K562 (cell line): ENCODE measurements at regions not wholly inside any gene's neighbourhood (a gene's known extent, or its start where the extent isn't known, plus 50 kb on each side); places are given as distances from the start of the nearest gene placed in this dataset.

Experiments used
- ATAC-seq: fragments of 200-7000 bp; cut with Tn5 transposase; 3 replicates; pipeline ENCODE4 v1.9.1; 2020; ENCODE audit warnings: moderate library complexity
- BruUV-seq: library from RNA; stranded (reverse); fragments of 400-500 nt; replicated peaks from 2 replicates; lab custom pipeline; 2021; lab: Mats Ljungman, UMichigan
- CTCF ChIA-PET: fragments of 300-600 bp; formaldehyde crosslinking; extraction: SDS; loops from one replicate; lab custom pipeline; 2021; ENCODE audit warnings: low intra/inter-chr PET ratio; lab: Yijun Ruan, JAX
- POLR2A ChIA-PET: fragments of 300-600, 350-650 bp; sonication (Branson Sonifier 250); formaldehyde crosslinking; extraction: SDS; loops from one replicate; lab custom pipeline; 2021; ENCODE audit warnings: antibody characterized with exemption, inconsistent platforms; lab: Yijun Ruan, JAX
- DNase-seq, 4 experiments: peaks; one replicate each; pipeline versions ENCODE4 v3.0.0 to v3.0.0-alpha.2; 2011 to 2018; ENCODE audit warnings: low spot score in 3 of 4, mixed read lengths in 3 of 4; ENCODE audit errors: extremely low read depth in 1 of 4
- FAIRE-seq: peaks from 2 replicates; lab custom pipeline; 2011; peaks lifted over from hg19 to GRCh38; lab: Jason Lieb, UNC
- H2AFZ ChIP-seq: 2 replicates; pipeline ENCODE4 v1.6.0; 2011; ENCODE audit warnings: low read depth, low read length, control low read depth, inconsistent platforms
- H3K27ac ChIP-seq: fragments of 200-600 bp; 3 replicates; pipeline ENCODE4 v1.8.0; 2011; ENCODE audit warnings: low read depth, mild to moderate bottlenecking, control low read depth, inconsistent platforms, low read length, moderate library complexity, mixed read lengths; ENCODE audit errors: extremely low read depth
- H3K27me3 ChIP-seq, 2 experiments: fragments of 300-600 bp in 1 of 2; 2 replicates in 1 of 2; 3 replicates in 1 of 2; pipeline versions ENCODE4 v1.6.0 to v1.8.0; 2011; ENCODE audit warnings: inconsistent platforms in 2 of 2, low read length in 2 of 2, mild to moderate bottlenecking in 1 of 2, mixed read lengths in 1 of 2, moderate library complexity in 1 of 2; ENCODE audit not compliant: control insufficient read depth in 2 of 2, insufficient read depth in 2 of 2
- H3K36me3 ChIP-seq: fragments of 300-600 bp; 3 replicates; pipeline ENCODE4 v1.8.0; 2011; ENCODE audit warnings: mild to moderate bottlenecking, low read length, inconsistent platforms; ENCODE audit not compliant: control insufficient read depth, insufficient read depth
- H3K4me1 ChIP-seq, 2 experiments: fragments of 200-600 bp in 1 of 2; replicated peaks in 1 of 2; 2 replicates in 1 of 2; 3 replicates in 1 of 2; pipeline versions ENCODE4 v1.5.1 to v1.8.0; 2011; ENCODE audit warnings: inconsistent platforms in 2 of 2, low read length in 2 of 2, mild to moderate bottlenecking in 1 of 2, mixed read lengths in 1 of 2, moderate library complexity in 1 of 2; ENCODE audit not compliant: control insufficient read depth in 2 of 2, insufficient read depth in 2 of 2
- H3K4me2 ChIP-seq: 2 replicates; pipeline ENCODE4 v1.6.1; 2011; ENCODE audit warnings: low read length, control low read depth, inconsistent platforms, mixed read lengths; ENCODE audit not compliant: insufficient read depth
- H3K4me3 ChIP-seq: fragments of 200-600 bp; sonication (generic), shearing (Covaris generic); 2 replicates; pipeline ENCODE4 v1.5.1; 2016; ENCODE audit warnings: control low read depth, inconsistent platforms
- H3K79me2 ChIP-seq: fragments of 200-600 bp; 3 replicates; pipeline ENCODE4 v1.8.0; 2011; ENCODE audit warnings: low read length, inconsistent platforms; ENCODE audit not compliant: control insufficient read depth, insufficient read depth
- H3K9ac ChIP-seq, 2 experiments: 2 replicates each; pipeline versions ENCODE4 v1.6.0 to v1.6.1; 2011; ENCODE audit warnings: low read depth in 2 of 2, low read length in 2 of 2, control low read depth in 1 of 2, inconsistent platforms in 1 of 2, mild to moderate bottlenecking in 1 of 2, mixed read lengths in 1 of 2; ENCODE audit not compliant: insufficient read depth in 1 of 2
- H3K9me1 ChIP-seq: one replicate; pipeline ENCODE4 v1.6.0; 2011; ENCODE audit warnings: inconsistent platforms, mild to moderate bottlenecking, low read length, moderate library complexity; ENCODE audit not compliant: control insufficient read depth, insufficient read depth
- H3K9me3 ChIP-seq: replicated peaks from 2 replicates; pipeline ENCODE4 v1.5.1; 2011; ENCODE audit warnings: low read depth, low read length, inconsistent platforms; ENCODE audit not compliant: control insufficient read depth, insufficient read depth
- H4K20me1 ChIP-seq: replicated peaks from 2 replicates; pipeline ENCODE4 v1.6.1; 2011; ENCODE audit warnings: low read length, inconsistent platforms, mixed read lengths; ENCODE audit not compliant: control insufficient read depth, insufficient read depth
- BMI1 ChIP-seq: fragments of 150-350 bp; IDR thresholded peaks from 2 replicates; pipeline ENCODE4 v1.6.1; 2014; ENCODE audit warnings: low read length
- C11orf30 ChIP-seq: fragments of 450-650 bp; IDR thresholded peaks from 2 replicates; pipeline ENCODE4 v1.6.1; 2016; ENCODE audit warnings: low read depth, mild to moderate bottlenecking
- MAFF ChIP-seq: IDR thresholded peaks from 2 replicates; pipeline ENCODE4 v1.6.1; 2012; ENCODE audit warnings: low read length, improper control_type of control experiment
- MAFG ChIP-seq: fragments of 450-650 bp; conservative IDR thresholded peaks from 2 replicates; pipeline ENCODE4 v1.6.1; 2016; ENCODE audit warnings: missing genetic modification characterization, missing compliant biosample characterization
- MAFK ChIP-seq: IDR thresholded peaks from 2 replicates; pipeline ENCODE4 v1.6.1; 2011; ENCODE audit warnings: low read length, improper control_type of control experiment
- MTA2 ChIP-seq: fragments of 450-650 bp; IDR thresholded peaks from 2 replicates; pipeline ENCODE4 v1.6.1; 2016; ENCODE audit warnings: low read depth
- NFIX ChIP-seq: fragments of 250-450 bp; sonication (Bioruptor Pico); IDR thresholded peaks from 2 replicates; pipeline ENCODE4 v1.4.0; 2020; ENCODE audit warnings: low read depth, mild to moderate bottlenecking, moderate library complexity
- POLR2AphosphoS2 ChIP-seq: IDR thresholded peaks from 2 replicates; pipeline ENCODE4 v1.6.1; 2012; ENCODE audit warnings: low read length, improper control_type of control experiment
- PYGO2 ChIP-seq: fragments of 450-650 bp; IDR thresholded peaks from 2 replicates; pipeline ENCODE4 v1.6.1; 2016; ENCODE audit warnings: mild to moderate bottlenecking, missing genetic modification characterization, moderate library complexity, missing compliant biosample characterization
- STAT5B ChIP-seq: fragments of 250-450 bp; sonication (Bioruptor Pico); IDR thresholded peaks from 2 replicates; pipeline ENCODE4 v1.8.0; 2021; ENCODE audit warnings: mild to moderate bottlenecking, inconsistent platforms
- ZNF239 ChIP-seq: fragments of 250-450 bp; sonication (Bioruptor Pico); IDR thresholded peaks from 2 replicates; pipeline ENCODE4 v1.4.0; 2020; ENCODE audit warnings: mild to moderate bottlenecking
- ZNF3 ChIP-seq: fragments of 250-450 bp; sonication (Bioruptor Pico); IDR thresholded peaks from 2 replicates; pipeline ENCODE4 v1.5.0; 2021; ENCODE audit warnings: mild to moderate bottlenecking, moderate library complexity
- ZNF316 ChIP-seq: fragments of 450-650 bp; IDR thresholded peaks from 2 replicates; pipeline ENCODE4 v1.6.1; 2016
- WGBS: fragments of 100-300 bp; shearing (Covaris generic); methylation state at CpG from one replicate; pipeline ENCODE4 v1.1.6; 2016; ENCODE audit warnings: low coverage, mixed read lengths; ENCODE audit not compliant: insufficient coverage; ENCODE audit errors: missing lambda C conversion rate; 5-methylcytosine and 5-hydroxymethylcytosine counted together
- in situ Hi-C: fragments of 300-500 bp; cut with MboI; formaldehyde crosslinking; loops from 4 replicates; pipeline ENCODE4 v1.15.0; 2018; ENCODE audit warnings: inconsistent platforms, mixed read lengths
- intact Hi-C: fragments of 100-400 bp; cut with micrococcal nuclease; formaldehyde crosslinking; loops from 2 replicates; pipeline ENCODE4 v1.14.2; 2022
- TF ChIP-seq, protein P1 (sequence below): fragments of 250-450 bp; sonication (Bioruptor Pico); IDR thresholded peaks from 2 replicates; pipeline ENCODE4 v1.8.0; 2022; ENCODE audit warnings: moderate library complexity, mild to moderate bottlenecking, inconsistent platforms

DNA sequence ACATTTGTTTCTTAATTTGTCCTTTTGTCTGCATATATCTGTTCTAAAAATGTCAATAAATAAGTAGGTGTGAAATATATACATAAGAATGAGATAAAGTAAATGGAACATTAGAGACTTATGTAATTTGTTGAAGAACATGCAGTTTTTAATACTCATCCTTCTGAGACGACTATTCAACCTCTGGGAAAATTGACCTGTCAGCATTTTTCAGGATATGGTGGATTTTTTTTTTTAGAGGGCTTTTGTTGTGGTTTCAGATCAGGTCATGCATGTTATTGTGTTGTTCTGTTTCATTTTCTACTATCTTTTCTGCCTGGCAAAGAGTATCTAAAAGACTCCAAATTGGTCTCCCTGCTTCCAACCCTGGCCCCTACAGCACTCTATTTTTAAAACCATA lies 97.3 kb downstream of the PCDH7 start:
- DNase-seq: no peak
- no peaks in the 10 kb centered on the region for H3K9me3 ChIP-seq
- H3K27ac ChIP-seq: no peak overlapping the region
- H3K4me3 ChIP-seq: no peak overlapping the region
- H2AFZ ChIP-seq: no peak overlapping the region
- 0% methylated on average over 1 of the region's 1 CpG for WGBS
- no peaks in the 10 kb centered on the region for H3K4me1 ChIP-seq
- no peak overlapping the region for H3K4me2 ChIP-seq
- no TSS peak for BruUV-seq
- POLR2A ChIA-PET: no interaction called here
- H3K9me1 ChIP-seq: no peaks in the 10 kb centered on the region
- in situ Hi-C loops: no loop called here
- H3K79me2 ChIP-seq: no peaks in the 10 kb centered on the region
- CTCF ChIA-PET: no interaction called here
- no peak overlapping the region for H3K9ac ChIP-seq
- no peak for ATAC-seq
- H3K36me3 ChIP-seq: no peaks in the 10 kb centered on the region
- H4K20me1 ChIP-seq: no peaks in the 10 kb centered on the region
- TF ChIP-seq MTA2 (no peak), ZNF239 (CRISPR knock-in tag) (no peak), POLR2AphosphoS2 (no peak), ZNF316 (peak; percentile 83), PYGO2 (tag) (no peak), STAT5B (no peak), MAFK (peak; percentile 88), MAFG (tag) (peak; percentile 65; the same call in 1 of the 2 replicates), BMI1 (no peak), C11orf30 (peak; percentile 29; the same call in 1 of the 2 replicates), NFIX (no peak), MAFF (peak; percentile 88), ZNF3 (no peak)
- TF ChIP-seq, protein P1, sequence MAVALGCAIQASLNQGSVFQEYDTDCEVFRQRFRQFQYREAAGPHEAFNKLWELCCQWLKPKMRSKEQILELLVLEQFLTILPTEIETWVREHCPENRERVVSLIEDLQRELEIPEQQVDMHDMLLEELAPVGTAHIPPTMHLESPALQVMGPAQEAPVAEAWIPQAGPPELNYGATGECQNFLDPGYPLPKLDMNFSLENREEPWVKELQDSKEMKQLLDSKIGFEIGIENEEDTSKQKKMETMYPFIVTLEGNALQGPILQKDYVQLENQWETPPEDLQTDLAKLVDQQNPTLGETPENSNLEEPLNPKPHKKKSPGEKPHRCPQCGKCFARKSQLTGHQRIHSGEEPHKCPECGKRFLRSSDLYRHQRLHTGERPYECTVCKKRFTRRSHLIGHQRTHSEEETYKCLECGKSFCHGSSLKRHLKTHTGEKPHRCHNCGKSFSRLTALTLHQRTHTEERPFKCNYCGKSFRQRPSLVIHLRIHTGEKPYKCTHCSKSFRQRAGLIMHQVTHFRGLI (CRISPR knock-in tag): no peak
- no peak for FAIRE-seq
- intact Hi-C loops: no loop called here
- no peaks in the 10 kb centered on the region for H3K27me3 ChIP-seq
